K562 (cell line): ENCODE measurements at regions not wholly inside any gene's neighbourhood (a gene's known extent, or its start where the extent isn't known, plus 50 kb on each side); places are given as distances from the start of the nearest gene placed in this dataset.

Experiments
- ATAC-seq: fragments of 200-7000 bp; cut with Tn5 transposase; 3 replicates; pipeline ENCODE4 v1.9.1; 2020; ENCODE audit warnings: moderate library complexity
- BruUV-seq: library from RNA; stranded (reverse); fragments of 400-500 nt; replicated peaks from 2 replicates; lab custom pipeline; 2021; lab: Mats Ljungman, UMichigan
- CTCF ChIA-PET: fragments of 300-600 bp; formaldehyde crosslinking; extraction: SDS; loops from one replicate; lab custom pipeline; 2021; ENCODE audit warnings: low intra/inter-chr PET ratio; lab: Yijun Ruan, JAX
- POLR2A ChIA-PET: fragments of 300-600, 350-650 bp; sonication (Branson Sonifier 250); formaldehyde crosslinking; extraction: SDS; loops from one replicate; lab custom pipeline; 2021; ENCODE audit warnings: antibody characterized with exemption, inconsistent platforms; lab: Yijun Ruan, JAX
- DNase-seq, 4 experiments: peaks; one replicate each; pipeline versions ENCODE4 v3.0.0 to v3.0.0-alpha.2; 2011 to 2018; ENCODE audit warnings: low spot score in 3 of 4, mixed read lengths in 3 of 4; ENCODE audit errors: extremely low read depth in 1 of 4
- FAIRE-seq: peaks from 2 replicates; lab custom pipeline; 2011; peaks lifted over from hg19 to GRCh38; lab: Jason Lieb, UNC
- H2AFZ ChIP-seq: 2 replicates; pipeline ENCODE4 v1.6.0; 2011; ENCODE audit warnings: low read depth, low read length, control low read depth, inconsistent platforms
- H3K27ac ChIP-seq: fragments of 200-600 bp; 3 replicates; pipeline ENCODE4 v1.8.0; 2011; ENCODE audit warnings: low read depth, mild to moderate bottlenecking, control low read depth, inconsistent platforms, low read length, moderate library complexity, mixed read lengths; ENCODE audit errors: extremely low read depth
- H3K27me3 ChIP-seq, 2 experiments: fragments of 300-600 bp in 1 of 2; 2 replicates in 1 of 2; 3 replicates in 1 of 2; pipeline versions ENCODE4 v1.6.0 to v1.8.0; 2011; ENCODE audit warnings: inconsistent platforms in 2 of 2, low read length in 2 of 2, mild to moderate bottlenecking in 1 of 2, mixed read lengths in 1 of 2, moderate library complexity in 1 of 2; ENCODE audit not compliant: control insufficient read depth in 2 of 2, insufficient read depth in 2 of 2
- H3K36me3 ChIP-seq: fragments of 300-600 bp; 3 replicates; pipeline ENCODE4 v1.8.0; 2011; ENCODE audit warnings: mild to moderate bottlenecking, low read length, inconsistent platforms; ENCODE audit not compliant: control insufficient read depth, insufficient read depth
- H3K4me1 ChIP-seq, 2 experiments: fragments of 200-600 bp in 1 of 2; replicated peaks in 1 of 2; 2 replicates in 1 of 2; 3 replicates in 1 of 2; pipeline versions ENCODE4 v1.5.1 to v1.8.0; 2011; ENCODE audit warnings: inconsistent platforms in 2 of 2, low read length in 2 of 2, mild to moderate bottlenecking in 1 of 2, mixed read lengths in 1 of 2, moderate library complexity in 1 of 2; ENCODE audit not compliant: control insufficient read depth in 2 of 2, insufficient read depth in 2 of 2
- H3K4me2 ChIP-seq: 2 replicates; pipeline ENCODE4 v1.6.1; 2011; ENCODE audit warnings: low read length, control low read depth, inconsistent platforms, mixed read lengths; ENCODE audit not compliant: insufficient read depth
- H3K4me3 ChIP-seq: fragments of 200-600 bp; sonication (generic), shearing (Covaris generic); 2 replicates; pipeline ENCODE4 v1.5.1; 2016; ENCODE audit warnings: control low read depth, inconsistent platforms
- H3K79me2 ChIP-seq: fragments of 200-600 bp; 3 replicates; pipeline ENCODE4 v1.8.0; 2011; ENCODE audit warnings: low read length, inconsistent platforms; ENCODE audit not compliant: control insufficient read depth, insufficient read depth
- H3K9ac ChIP-seq, 2 experiments: 2 replicates each; pipeline versions ENCODE4 v1.6.0 to v1.6.1; 2011; ENCODE audit warnings: low read depth in 2 of 2, low read length in 2 of 2, control low read depth in 1 of 2, inconsistent platforms in 1 of 2, mild to moderate bottlenecking in 1 of 2, mixed read lengths in 1 of 2; ENCODE audit not compliant: insufficient read depth in 1 of 2
- H3K9me1 ChIP-seq: one replicate; pipeline ENCODE4 v1.6.0; 2011; ENCODE audit warnings: inconsistent platforms, mild to moderate bottlenecking, low read length, moderate library complexity; ENCODE audit not compliant: control insufficient read depth, insufficient read depth
- H3K9me3 ChIP-seq: replicated peaks from 2 replicates; pipeline ENCODE4 v1.5.1; 2011; ENCODE audit warnings: low read depth, low read length, inconsistent platforms; ENCODE audit not compliant: control insufficient read depth, insufficient read depth
- H4K20me1 ChIP-seq: replicated peaks from 2 replicates; pipeline ENCODE4 v1.6.1; 2011; ENCODE audit warnings: low read length, inconsistent platforms, mixed read lengths; ENCODE audit not compliant: control insufficient read depth, insufficient read depth
- ATF6 ChIP-seq: sonication (generic); formaldehyde crosslinking; IDR thresholded peaks from 2 replicates; pipeline ENCODE4 v1.4.0; 2020; ENCODE audit warnings: mild to moderate bottlenecking, missing genetic modification reagents
- CSDE1 ChIP-seq, 2 experiments: fragments of 450-650 bp; IDR thresholded peaks; 2 replicates each; pipeline ENCODE4 v1.6.1; 2016; ENCODE audit warnings: mild to moderate bottlenecking in 1 of 2
- E2F8 ChIP-seq: fragments of 450-650 bp; IDR thresholded peaks from 2 replicates; pipeline ENCODE4 v1.7.1; 2018; ENCODE audit warnings: mild to moderate bottlenecking, low read depth; ENCODE audit not compliant: partially characterized antibody
- EP300 ChIP-seq: IDR thresholded peaks from 2 replicates; pipeline ENCODE4 v1.6.1; 2012; ENCODE audit warnings: low read length, improper control_type of control experiment
- HMG20A ChIP-seq: fragments of 450-650 bp; formaldehyde crosslinking; conservative IDR thresholded peaks from 2 replicates; pipeline ENCODE4 v1.4.0; 2020; ENCODE audit warnings: mild to moderate bottlenecking, mixed read lengths
- HNRNPK ChIP-seq: fragments of 200-400 bp; formaldehyde crosslinking; IDR thresholded peaks from one replicate; pipeline ENCODE4 v1.6.1; 2018; ENCODE audit warnings: mild to moderate bottlenecking, low read depth, low read length; ENCODE audit not compliant: poor library complexity, severe bottlenecking
- LCOR ChIP-seq: sonication (generic); formaldehyde crosslinking; IDR thresholded peaks from 2 replicates; pipeline ENCODE4 v1.8.0; 2022; ENCODE audit warnings: mild to moderate bottlenecking, missing genetic modification reagents
- NEUROD1 ChIP-seq: fragments of 150-350 bp; IDR thresholded peaks from 2 replicates; pipeline ENCODE4 v1.6.1; 2014; ENCODE audit warnings: borderline replicate concordance, low read length, low read depth; ENCODE audit not compliant: partially characterized antibody
- RNF2 ChIP-seq: sonication (generic); IDR thresholded peaks from 2 replicates; pipeline ENCODE4 v1.6.1; 2016
- TAF9B ChIP-seq: fragments of 450-650 bp; IDR thresholded peaks from 2 replicates; pipeline ENCODE4 v1.6.1; 2018; ENCODE audit warnings: mild to moderate bottlenecking; ENCODE audit not compliant: partially characterized antibody
- THRAP3 ChIP-seq: fragments of 450-650 bp; IDR thresholded peaks from 2 replicates; pipeline ENCODE4 v1.6.1; 2016; ENCODE audit warnings: mild to moderate bottlenecking, inconsistent platforms, borderline replicate concordance
- TOE1 ChIP-seq, 2 experiments: fragments of 450-650 bp in 1 of 2; sonication (generic) in 1 of 2; formaldehyde crosslinking in 1 of 2; IDR thresholded peaks; 2 replicates each; pipeline versions ENCODE4 v1.7.1 to v1.8.0; 2016 to 2022; ENCODE audit warnings: borderline replicate concordance in 2 of 2, mild to moderate bottlenecking in 2 of 2, antibody characterized with exemption in 1 of 2, inconsistent platforms in 1 of 2, low read depth in 1 of 2, missing genetic modification reagents in 1 of 2, moderate library complexity in 1 of 2
- ZKSCAN3 ChIP-seq: fragments of 250-450 bp; sonication (Bioruptor Pico); IDR thresholded peaks from 2 replicates; pipeline ENCODE4 v1.4.0; 2020
- ZNF274 ChIP-seq: IDR thresholded peaks from 2 replicates; pipeline ENCODE4 v1.6.1; 2011; ENCODE audit warnings: low read depth, mild to moderate bottlenecking, low read length, moderate library complexity, borderline replicate concordance
- ZNF695 ChIP-seq: fragments of 450-650 bp; formaldehyde crosslinking; IDR thresholded peaks from 2 replicates; pipeline ENCODE4 v1.4.0; 2020; ENCODE audit warnings: mild to moderate bottlenecking, moderate library complexity
- WGBS: fragments of 100-300 bp; shearing (Covaris generic); methylation state at CpG from one replicate; pipeline ENCODE4 v1.1.6; 2016; ENCODE audit warnings: low coverage, mixed read lengths; ENCODE audit not compliant: insufficient coverage; ENCODE audit errors: missing lambda C conversion rate; 5-methylcytosine and 5-hydroxymethylcytosine counted together
- in situ Hi-C: fragments of 300-500 bp; cut with MboI; formaldehyde crosslinking; loops from 4 replicates; pipeline ENCODE4 v1.15.0; 2018; ENCODE audit warnings: inconsistent platforms, mixed read lengths
- intact Hi-C: fragments of 100-400 bp; cut with micrococcal nuclease; formaldehyde crosslinking; loops from 2 replicates; pipeline ENCODE4 v1.14.2; 2022
- TF ChIP-seq, protein P1 (sequence below): conservative IDR thresholded peaks from 2 replicates; pipeline ENCODE4 v1.6.1; 2011; ENCODE audit warnings: low read depth, mild to moderate bottlenecking, low read length; ENCODE audit not compliant: control insufficient read depth
- TF ChIP-seq, protein P2 (sequence below): fragments of 450-650 bp; formaldehyde crosslinking; IDR thresholded peaks from 2 replicates; pipeline ENCODE4 v1.4.0; 2022; ENCODE audit warnings: missing genetic modification characterization

- H2AFZ ChIP-seq = no peak overlapping the region
- intact Hi-C loops (no loop called here), in situ Hi-C loops (no loop called here)
- no peaks in the 10 kb centered on the region for H3K27me3 ChIP-seq
- no peaks in the 10 kb centered on the region for H3K9me3 ChIP-seq
- H3K4me1 ChIP-seq = no peaks in the 10 kb centered on the region
- H3K27ac ChIP-seq = no peak overlapping the region
- WGBS = 0% methylated on average over 5 of the region's 6 CpGs
- ATAC-seq (no peak), DNase-seq (no peak), FAIRE-seq (no peak)
- H3K36me3 ChIP-seq = no peaks in the 10 kb centered on the region
- H3K4me2 ChIP-seq = no peak overlapping the region
- no peak overlapping the region for H3K4me3 ChIP-seq
- BruUV-seq = no TSS peak
- H3K9me1 ChIP-seq = no peaks in the 10 kb centered on the region
- no peak overlapping the region for H3K9ac ChIP-seq
- POLR2A ChIA-PET = interaction anchor here (1.4 kb wide), 1 partner anchor 26 kb away, joined by 3 read pairs; no protein-coding TSS in a partner anchor
- CTCF ChIA-PET = no interaction called here
- H3K79me2 ChIP-seq = no peaks in the 10 kb centered on the region
- H4K20me1 ChIP-seq = no peaks in the 10 kb centered on the region
- no peak for TF ChIP-seq RNF2
- TF ChIP-seq, protein P1, sequence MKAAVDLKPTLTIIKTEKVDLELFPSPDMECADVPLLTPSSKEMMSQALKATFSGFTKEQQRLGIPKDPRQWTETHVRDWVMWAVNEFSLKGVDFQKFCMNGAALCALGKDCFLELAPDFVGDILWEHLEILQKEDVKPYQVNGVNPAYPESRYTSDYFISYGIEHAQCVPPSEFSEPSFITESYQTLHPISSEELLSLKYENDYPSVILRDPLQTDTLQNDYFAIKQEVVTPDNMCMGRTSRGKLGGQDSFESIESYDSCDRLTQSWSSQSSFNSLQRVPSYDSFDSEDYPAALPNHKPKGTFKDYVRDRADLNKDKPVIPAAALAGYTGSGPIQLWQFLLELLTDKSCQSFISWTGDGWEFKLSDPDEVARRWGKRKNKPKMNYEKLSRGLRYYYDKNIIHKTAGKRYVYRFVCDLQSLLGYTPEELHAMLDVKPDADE = no peak
- TF ChIP-seq LCOR (CRISPR knock-in tag) = no peak
- no peak for TF ChIP-seq HMG20A (CRISPR knock-in tag)
- no peak for TF ChIP-seq HNRNPK
- TF ChIP-seq TOE1 (IDR thresholded peaks at IDR 0.05; ENCODE audit: borderline replicate concordance) = no peak
- no peak for TF ChIP-seq TOE1 (CRISPR knock-in tag; IDR thresholded peaks at IDR 0.05; ENCODE audit: borderline replicate concordance, low read depth)
- no peak for TF ChIP-seq THRAP3
- TF ChIP-seq ZNF274 = no peak
- no peak for TF ChIP-seq ATF6
- TF ChIP-seq E2F8 = no peak
- no peak for TF ChIP-seq ZKSCAN3 (CRISPR knock-in tag)
- no peak for TF ChIP-seq TAF9B
- TF ChIP-seq, protein P2, sequence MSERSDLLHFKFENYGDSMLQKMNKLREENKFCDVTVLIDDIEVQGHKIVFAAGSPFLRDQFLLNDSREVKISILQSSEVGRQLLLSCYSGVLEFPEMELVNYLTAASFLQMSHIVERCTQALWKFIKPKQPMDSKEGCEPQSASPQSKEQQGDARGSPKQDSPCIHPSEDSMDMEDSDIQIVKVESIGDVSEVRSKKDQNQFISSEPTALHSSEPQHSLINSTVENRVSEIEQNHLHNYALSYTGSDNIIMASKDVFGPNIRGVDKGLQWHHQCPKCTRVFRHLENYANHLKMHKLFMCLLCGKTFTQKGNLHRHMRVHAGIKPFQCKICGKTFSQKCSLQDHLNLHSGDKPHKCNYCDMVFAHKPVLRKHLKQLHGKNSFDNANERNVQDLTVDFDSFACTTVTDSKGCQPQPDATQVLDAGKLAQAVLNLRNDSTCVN (CRISPR knock-in tag) = no peak
- TF ChIP-seq ZNF695 (CRISPR knock-in tag) = no peak
- no peak for TF ChIP-seq EP300
- TF ChIP-seq CSDE1 (IDR thresholded peaks at IDR 0.05) = no peak
- TF ChIP-seq NEUROD1 = no peak
These were observed 189.3 kb upstream of the RFC3 start for GRCh38 chr13:33628662-33629061.
